ENCODE measurements at regions not wholly inside any gene's neighbourhood (a gene's known extent, or its start where the extent isn't known, plus 50 kb on each side); places are given as distances from the start of the nearest gene placed in this dataset.

- TF ChIP-seq POLR2A (IDR thresholded peaks at IDR 0.05): no peak
- no peak for TF ChIP-seq CTCF (IDR thresholded peaks at IDR 0.05)
- WGBS, 2 donors: 80 to 81% methylated on average over 3 of the region's 3 CpGs
- no peak overlapping the region for H3K27ac ChIP-seq
Observed at GRCh38 chr7:54338319-54338718, 203.9 kb upstream of the VSTM2A start.

DNA sequence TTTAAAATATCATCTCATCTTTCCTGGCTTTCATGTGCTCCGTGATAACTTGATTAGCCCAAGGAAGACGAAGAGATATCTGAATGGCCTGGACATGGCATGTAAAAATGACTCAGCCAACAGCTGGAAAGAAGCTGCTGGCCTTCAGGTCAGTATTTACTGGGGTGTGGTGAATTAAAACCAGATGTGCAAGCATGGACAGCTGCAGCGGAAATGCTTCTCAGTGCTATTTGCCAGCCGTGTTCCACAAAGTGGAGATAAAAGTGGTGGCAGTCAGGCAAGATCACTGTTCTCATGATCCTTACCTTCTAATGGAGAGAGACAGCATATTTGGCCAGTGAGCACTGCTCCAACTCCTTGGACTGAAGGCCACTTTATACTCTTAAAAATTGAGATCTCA lies 203.1 kb upstream of the VSTM2A start:
- no peak overlapping the region for H3K4me3 ChIP-seq
- H3K36me3 ChIP-seq: no peaks in the 10 kb centered on the region
- no peak overlapping the region for H3K27ac ChIP-seq
- 44 to 48% methylated on average over 4 of the region's 4 CpGs for WGBS, 2 donors
- no peak for TF ChIP-seq POLR2A (IDR thresholded peaks at IDR 0.05)
- TF ChIP-seq CTCF (IDR thresholded peaks at IDR 0.05): no peak
- H3K9me3 ChIP-seq: no peaks in the 10 kb centered on the region
- H3K27me3 ChIP-seq: no peaks in the 10 kb centered on the region
- intact Hi-C loops (cut with DNase I): no loop called here
- H3K4me1 ChIP-seq: no peaks in the 10 kb centered on the region
- no peak for DNase-seq

More at GRCh38 chr7:54338319-54338718, 203.9 kb upstream of the VSTM2A start:
- H3K4me1 ChIP-seq: no peaks in the 10 kb centered on the region
- H3K36me3 ChIP-seq: no peaks in the 10 kb centered on the region
- intact Hi-C loops (cut with DNase I): no loop called here
- H3K9me3 ChIP-seq: no peaks in the 10 kb centered on the region
- DNase-seq: no peak
- H3K27me3 ChIP-seq: no peaks in the 10 kb centered on the region
- no peak overlapping the region for H3K4me3 ChIP-seq

GRCh38 chr7:54342458-54342857 lies 199.7 kb upstream of the VSTM2A start:
- no peak for TF ChIP-seq CTCF (IDR thresholded peaks at IDR 0.05)
- TF ChIP-seq POLR2A (IDR thresholded peaks at IDR 0.05): no peak
- no peaks in the 10 kb centered on the region for H3K27me3 ChIP-seq
- H3K27ac ChIP-seq: no peak overlapping the region
- intact Hi-C loops (cut with DNase I): no loop called here
- DNase-seq: no peak
- no peaks in the 10 kb centered on the region for H3K9me3 ChIP-seq
- no peak overlapping the region for H3K4me3 ChIP-seq
- H3K36me3 ChIP-seq: no peaks in the 10 kb centered on the region
- no peaks in the 10 kb centered on the region for H3K4me1 ChIP-seq

DNA sequence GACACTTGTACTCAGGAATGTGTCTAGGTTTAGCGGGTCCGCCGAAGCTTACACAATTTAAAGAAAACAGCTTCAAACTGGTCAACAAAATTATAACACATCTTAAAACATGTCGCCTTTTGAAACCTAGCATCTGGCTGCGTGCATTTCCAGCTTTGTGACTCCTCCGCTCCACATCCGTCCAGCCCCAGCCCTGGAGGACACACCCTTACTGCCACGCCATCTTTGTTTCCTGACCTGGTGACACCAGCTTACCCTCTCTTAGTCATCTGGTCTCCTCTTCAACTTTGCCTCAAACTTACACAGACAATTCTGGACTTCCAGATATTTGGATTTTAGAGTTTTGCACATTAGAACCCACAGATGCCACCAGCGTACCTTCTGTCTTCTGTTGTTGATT lies 198.7 kb upstream of the VSTM2A start:
- Histone ChIP-seq H3K36me3 (no peaks in the 10 kb centered on the region), H3K27me3 (no peaks in the 10 kb centered on the region), H3K4me3 (no peak overlapping the region), H3K27ac (no peak overlapping the region), H3K4me1 (no peaks in the 10 kb centered on the region), H3K9me3 (no peaks in the 10 kb centered on the region)
- intact Hi-C loops (cut with DNase I): no loop called here
- TF ChIP-seq CTCF (IDR thresholded peaks at IDR 0.05) (no peak), POLR2A (IDR thresholded peaks at IDR 0.05) (no peak)
- 82 to 90% methylated on average over 9 of the region's 9 CpGs for WGBS, 2 donors
- DNase-seq: no peak

DNA sequence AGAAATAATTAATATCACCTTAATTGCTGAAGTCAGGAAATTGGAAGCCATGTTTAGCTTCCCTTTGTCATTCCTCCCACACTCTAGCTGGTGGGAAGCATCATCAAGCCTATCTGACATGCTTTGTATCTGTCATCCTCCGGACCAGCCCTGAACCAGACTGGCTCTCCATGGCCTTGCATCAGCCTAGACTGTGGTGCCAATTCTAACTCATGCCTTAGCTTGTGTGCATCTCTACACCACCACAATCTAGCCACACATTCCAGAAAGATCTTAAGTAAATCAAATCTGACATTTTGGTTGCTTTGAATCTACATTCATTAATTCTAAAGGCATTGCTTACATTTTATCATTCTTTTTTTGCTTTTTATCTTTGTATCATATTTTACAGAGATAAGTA lies 196.4 kb upstream of the VSTM2A start:
- H3K4me1 ChIP-seq: no peaks in the 10 kb centered on the region
- DNase-seq: no peak
- TF ChIP-seq POLR2A (IDR thresholded peaks at IDR 0.05) (no peak), CTCF (IDR thresholded peaks at IDR 0.05) (no peak)
- H3K36me3 ChIP-seq: no peaks in the 10 kb centered on the region
- H3K4me3 ChIP-seq: no peak overlapping the region
- no peaks in the 10 kb centered on the region for H3K27me3 ChIP-seq
- H3K27ac ChIP-seq: no peak overlapping the region
- 38 to 68% methylated on average over 1 of the region's 1 CpG for WGBS, 2 donors
- intact Hi-C loops (cut with DNase I): no loop called here
- no peaks in the 10 kb centered on the region for H3K9me3 ChIP-seq
